ENCODE measurements at regions not wholly inside any gene's neighbourhood (a gene's known extent, or its start where the extent isn't known, plus 50 kb on each side); places are given as distances from the start of the nearest gene placed in this dataset.

GRCh38 chr10:106495931-106496330 is 668.6 kb downstream of the SORCS1 start:
- TF ChIP-seq CTCF (IDR thresholded peaks at IDR 0.05; ENCODE audit: insufficient read depth, low read length, poor library complexity, severe bottlenecking) (no peak), EZH2phosphoT487 (conservative IDR thresholded peaks at IDR 0.05; ENCODE audit: low read length) (no peak)
